OCI-LY7 (cell line): ENCODE measurements at regions not wholly inside any gene's neighbourhood (a gene's known extent, or its start where the extent isn't known, plus 50 kb on each side); places are given as distances from the start of the nearest gene placed in this dataset.

ENCODE experiments used
- EZH2phosphoT487 ChIP-seq: fragments of 200-600 bp; sonication (generic); IDR thresholded peaks from 2 replicates; pipeline ENCODE4 v1.6.1; 2018; ENCODE audit warnings: low read depth, borderline replicate concordance, mild to moderate bottlenecking, mixed run types, antibody characterized with exemption, low read length, moderate library complexity, mixed read lengths
- TF ChIP-seq, protein P1 (sequence below): fragments of 200-600 bp; sonication (generic); conservative IDR thresholded peaks from 2 replicates; pipeline ENCODE4 v1.5.1; 2014; ENCODE audit warnings: mild to moderate bottlenecking, antibody characterized with exemption, low read length, moderate library complexity, mixed read lengths

DNA sequence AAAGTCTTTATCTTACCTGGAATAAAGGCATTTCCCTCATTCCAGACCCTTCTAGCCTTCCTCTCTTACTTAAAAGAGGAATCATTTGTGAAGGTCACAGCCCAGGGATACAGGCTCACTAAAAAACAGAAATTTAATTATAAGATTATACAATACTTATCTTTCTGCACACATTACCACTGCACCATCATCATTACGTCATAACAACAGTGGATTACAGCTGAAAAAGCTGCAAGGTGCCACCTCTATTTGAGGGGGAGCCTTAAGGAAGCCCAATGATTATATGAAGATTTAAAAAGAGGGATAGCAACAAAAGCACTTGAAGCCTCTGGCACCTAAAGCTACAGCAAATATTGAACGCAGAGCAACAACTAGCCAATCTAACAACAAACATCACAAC is 452.9 kb upstream of the EYS start:
- TF ChIP-seq, protein P1, sequence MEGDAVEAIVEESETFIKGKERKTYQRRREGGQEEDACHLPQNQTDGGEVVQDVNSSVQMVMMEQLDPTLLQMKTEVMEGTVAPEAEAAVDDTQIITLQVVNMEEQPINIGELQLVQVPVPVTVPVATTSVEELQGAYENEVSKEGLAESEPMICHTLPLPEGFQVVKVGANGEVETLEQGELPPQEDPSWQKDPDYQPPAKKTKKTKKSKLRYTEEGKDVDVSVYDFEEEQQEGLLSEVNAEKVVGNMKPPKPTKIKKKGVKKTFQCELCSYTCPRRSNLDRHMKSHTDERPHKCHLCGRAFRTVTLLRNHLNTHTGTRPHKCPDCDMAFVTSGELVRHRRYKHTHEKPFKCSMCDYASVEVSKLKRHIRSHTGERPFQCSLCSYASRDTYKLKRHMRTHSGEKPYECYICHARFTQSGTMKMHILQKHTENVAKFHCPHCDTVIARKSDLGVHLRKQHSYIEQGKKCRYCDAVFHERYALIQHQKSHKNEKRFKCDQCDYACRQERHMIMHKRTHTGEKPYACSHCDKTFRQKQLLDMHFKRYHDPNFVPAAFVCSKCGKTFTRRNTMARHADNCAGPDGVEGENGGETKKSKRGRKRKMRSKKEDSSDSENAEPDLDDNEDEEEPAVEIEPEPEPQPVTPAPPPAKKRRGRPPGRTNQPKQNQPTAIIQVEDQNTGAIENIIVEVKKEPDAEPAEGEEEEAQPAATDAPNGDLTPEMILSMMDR, result no peak
- TF ChIP-seq EZH2phosphoT487, result no peak
